Fibroblast of lung (primary cell): ENCODE measurements at regions not wholly inside any gene's neighbourhood (a gene's known extent, or its start where the extent isn't known, plus 50 kb on each side); places are given as distances from the start of the nearest gene placed in this dataset.

Source experiments
- DNase-seq, 2 donors: peaks; one replicate each; pipeline versions ENCODE4 v3.0.0 to v3.0.0-alpha.2; 2010; ENCODE audit warnings: low read depth in 2 of 2
- H2AFZ ChIP-seq: 2 replicates; pipeline ENCODE4 v1.5.1; 2012; ENCODE audit warnings: low read length, control low read depth, inconsistent platforms
- H3K27ac ChIP-seq: 2 replicates; pipeline ENCODE4 v1.5.1; 2011; ENCODE audit warnings: low read length, control low read depth; ENCODE audit not compliant: insufficient read depth
- H3K27me3 ChIP-seq: 2 replicates; pipeline ENCODE4 v1.5.1; 2011; ENCODE audit warnings: mild to moderate bottlenecking, low read length; ENCODE audit not compliant: control insufficient read depth, insufficient read depth
- H3K36me3 ChIP-seq: 2 replicates; pipeline ENCODE4 v1.5.1; 2011; ENCODE audit warnings: low read length; ENCODE audit not compliant: control insufficient read depth, insufficient read depth
- H3K4me1 ChIP-seq: 2 replicates; pipeline ENCODE4 v1.5.1; 2011; ENCODE audit warnings: low read length; ENCODE audit not compliant: control insufficient read depth, insufficient read depth; ENCODE audit errors: extremely low read depth
- H3K4me2 ChIP-seq: 2 replicates; pipeline ENCODE4 v1.5.1; 2011; ENCODE audit warnings: low read length, control low read depth; ENCODE audit not compliant: insufficient read depth; ENCODE audit errors: extremely low read depth
- H3K4me3 ChIP-seq, 4 experiments: fragments of 200-600 bp in 1 of 4; sonication (generic) in 1 of 4; replicated peaks in 1 of 4; 2 replicates each; pipeline ENCODE4 v1.5.1; 2011 to 2016; ENCODE audit warnings: low read length in 4 of 4, low read depth in 3 of 4, mild to moderate bottlenecking in 3 of 4, control low read depth in 2 of 4, inconsistent platforms in 1 of 4, mixed read lengths in 1 of 4; ENCODE audit not compliant: insufficient read depth in 1 of 4; ENCODE audit errors: control extremely low read depth in 1 of 4
- H3K79me2 ChIP-seq: 2 replicates; pipeline ENCODE4 v1.5.1; 2012; ENCODE audit warnings: mild to moderate bottlenecking, low read length, inconsistent platforms; ENCODE audit not compliant: control insufficient read depth, insufficient read depth
- H3K9ac ChIP-seq: 2 replicates; pipeline ENCODE4 v1.5.1; 2011; ENCODE audit warnings: mild to moderate bottlenecking, low read length, control low read depth; ENCODE audit not compliant: insufficient read depth
- H3K9me3 ChIP-seq: 2 replicates; pipeline ENCODE4 v1.5.1; 2012; ENCODE audit warnings: low read depth, low read length; ENCODE audit not compliant: control insufficient read depth, insufficient read depth
- H4K20me1 ChIP-seq: 2 replicates; pipeline ENCODE4 v1.5.1; 2011; ENCODE audit warnings: low read length; ENCODE audit not compliant: control insufficient read depth, insufficient read depth; ENCODE audit errors: extremely low read depth
- CTCF ChIP-seq, 2 donors: IDR thresholded peaks in 1 of 2; conservative IDR thresholded peaks in 1 of 2; 1 replicate in 1 of 2; 2 replicates in 1 of 2; pipeline ENCODE4 v1.5.1; 2011 to 2012; ENCODE audit warnings: low read length in 2 of 2, control low read depth in 1 of 2, inconsistent platforms in 1 of 2, low read depth in 1 of 2, mild to moderate bottlenecking in 1 of 2
- EZH2 ChIP-seq: IDR thresholded peaks from 2 replicates; pipeline ENCODE4 v1.5.1; 2012; ENCODE audit warnings: low read length, control low read depth, mild to moderate bottlenecking; ENCODE audit errors: missing control alignments

DNA sequence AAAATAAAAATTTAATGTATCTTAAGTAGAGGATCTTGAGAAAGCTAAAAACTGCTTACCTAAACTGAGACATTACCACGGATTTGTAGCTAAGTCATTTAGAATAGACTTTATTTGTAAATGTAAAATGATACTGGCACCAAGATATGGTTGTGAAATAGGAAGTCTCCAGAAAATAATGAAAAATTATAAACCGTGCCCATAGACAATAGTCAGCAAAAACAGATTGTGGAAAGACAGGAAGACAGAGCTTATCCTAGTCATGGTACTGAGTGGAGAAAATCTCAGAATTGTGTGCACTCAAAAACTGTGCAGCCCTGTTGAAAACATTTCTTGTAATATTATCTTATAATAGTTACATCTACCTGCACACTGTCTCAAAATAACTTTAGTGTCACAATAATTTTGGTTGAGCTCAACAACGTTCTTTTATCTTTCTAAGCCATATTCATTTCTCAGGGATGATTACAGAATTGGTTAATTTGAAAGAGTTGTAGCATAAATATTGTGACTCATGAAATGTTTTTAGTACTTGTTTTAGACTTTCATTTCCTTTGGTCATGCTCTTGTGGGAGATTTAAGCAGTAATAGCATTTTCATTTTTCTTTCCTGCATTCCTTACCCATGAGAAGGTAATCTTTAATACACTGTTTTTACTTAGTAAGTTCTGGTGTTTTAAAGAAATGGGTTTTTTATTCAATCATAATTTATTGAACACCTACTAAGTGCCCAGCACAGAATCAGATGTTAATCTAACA is 174.5 kb downstream of the SOX4 start:
- peaks cover 11% of the 10 kb centered on the region for H3K4me1 ChIP-seq
- H3K4me2 ChIP-seq = peak overlapping the region; percentile 33
- no peak overlapping the region for H3K9ac ChIP-seq
- H3K27ac ChIP-seq = no peak overlapping the region
- TF ChIP-seq EZH2 (no peak), CTCF (conservative IDR thresholded peaks at IDR 0.05 in 1 of 2, IDR thresholded peaks at IDR 0.05 in 1 of 2; ENCODE audit: low read depth in 1 of 2, low read length in 2 of 2) (no peak)
- no peaks in the 10 kb centered on the region for H3K36me3 ChIP-seq
- H3K4me3 ChIP-seq = no peak overlapping the region
- H3K79me2 ChIP-seq = no peaks in the 10 kb centered on the region
- H3K9me3 ChIP-seq = no peaks in the 10 kb centered on the region
- no peak overlapping the region for H2AFZ ChIP-seq
- peak; percentile 78 to 87 for DNase-seq
- H4K20me1 ChIP-seq = no peaks in the 10 kb centered on the region
- no peaks in the 10 kb centered on the region for H3K27me3 ChIP-seq

- peak; percentile 99 for DNase-seq
- Histone ChIP-seq H3K36me3 (no peaks in the 10 kb centered on the region), H3K4me3 (peak overlapping the region in 1 of 4 experiments; percentile 6), H3K4me1 (peaks cover 11% of the 10 kb centered on the region), H3K79me2 (no peaks in the 10 kb centered on the region), H4K20me1 (no peaks in the 10 kb centered on the region), H2AFZ (no peak overlapping the region), H3K9ac (peak overlapping the region; percentile 10), H3K4me2 (peak overlapping the region; percentile 62), H3K9me3 (no peaks in the 10 kb centered on the region), H3K27me3 (no peaks in the 10 kb centered on the region), H3K27ac (peak overlapping the region; percentile 56)
- TF ChIP-seq EZH2 (no peak), CTCF (conservative IDR thresholded peaks at IDR 0.05 in 1 of 2, IDR thresholded peaks at IDR 0.05 in 1 of 2; ENCODE audit: low read depth in 1 of 2, low read length in 2 of 2) (no peak)
These were observed 175.9 kb downstream of the SOX4 start for GRCh38 chr6:21769405-21769861.

DNA sequence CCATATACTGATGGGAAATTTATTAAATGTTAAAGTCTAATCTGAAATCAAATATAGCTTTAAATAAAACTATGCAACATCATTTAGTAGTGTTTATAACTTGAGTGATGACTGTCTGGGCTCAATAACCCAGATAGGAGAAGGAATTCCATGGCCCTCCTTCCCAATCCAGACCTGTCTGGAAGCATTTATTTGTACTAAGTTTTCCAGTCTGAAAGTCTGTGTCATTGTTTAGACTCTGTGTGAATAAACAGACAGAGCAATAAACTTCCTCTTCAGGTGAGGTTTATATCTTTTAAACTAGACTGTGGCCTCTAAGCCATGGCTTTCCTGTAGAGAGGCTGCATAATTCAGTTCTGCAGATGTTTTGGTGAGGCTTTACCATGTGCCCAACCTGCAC is 176.4 kb downstream of the SOX4 start:
- no peaks in the 10 kb centered on the region for H3K27me3 ChIP-seq
- no peak overlapping the region for H2AFZ ChIP-seq
- no peak overlapping the region for H3K9ac ChIP-seq
- peak overlapping the region; percentile 17 for H3K4me2 ChIP-seq
- H4K20me1 ChIP-seq = no peaks in the 10 kb centered on the region
- TF ChIP-seq CTCF (conservative IDR thresholded peaks at IDR 0.05 in 1 of 2, IDR thresholded peaks at IDR 0.05 in 1 of 2; ENCODE audit: low read depth in 1 of 2, low read length in 2 of 2) (no peak), EZH2 (no peak)
- DNase-seq = peak in 1 of 2 donors; percentile 67
- no peaks in the 10 kb centered on the region for H3K36me3 ChIP-seq
- no peak overlapping the region for H3K4me3 ChIP-seq
- peak overlapping the region; percentile 56 for H3K27ac ChIP-seq
- no peaks in the 10 kb centered on the region for H3K79me2 ChIP-seq
- H3K9me3 ChIP-seq = no peaks in the 10 kb centered on the region
- peaks cover 11% of the 10 kb centered on the region for H3K4me1 ChIP-seq
